HCT116 (cell line): ENCODE measurements at regions not wholly inside any gene's neighbourhood (a gene's known extent, or its start where the extent isn't known, plus 50 kb on each side); places are given as distances from the start of the nearest gene placed in this dataset.

Experiments
- ATAC-seq: fragments of 200-7000 bp; cut with Tn5 transposase; 2 replicates; pipeline ENCODE4 v1.9.1; 2020; ENCODE audit warnings: mild to moderate bottlenecking, moderate library complexity
- BruUV-seq: library from RNA; stranded (reverse); fragments of 400-500 nt; replicated peaks from 2 replicates; lab custom pipeline; 2021; lab: Mats Ljungman, UMichigan
- CTCF ChIA-PET: fragments of 300-600 bp; sonication (Branson Sonifier 250); formaldehyde crosslinking; loops from one replicate; lab custom pipeline; 2021; ENCODE audit warnings: antibody characterized with exemption; lab: Charles Lee
- POLR2A ChIA-PET: fragments of 300-600, 350-600 bp; sonication (Branson Sonifier 250); formaldehyde crosslinking; loops from one replicate; lab custom pipeline; 2021; ENCODE audit warnings: antibody characterized with exemption; lab: Charles Lee
- RAD21 ChIA-PET, 2 experiments: fragments of 300-600 bp; sonication (Branson Sonifier 250); formaldehyde crosslinking; loops; one replicate each; lab custom pipeline; 2023; ENCODE audit warnings: low total read pairs in 2 of 2; ENCODE audit not compliant: uncharacterized antibody in 2 of 2, unreplicated experiment in 2 of 2, low non-redundant PET in 1 of 2; lab: Charles Lee
- DNase-seq: peaks from one replicate; pipeline ENCODE4 v3.0.0-alpha.2; 2010; ENCODE audit warnings: low read depth, low spot score
- H2AFZ ChIP-seq: fragments of 200-600 bp; shearing (Covaris generic), sonication (generic); 2 replicates; pipeline ENCODE4 v1.6.1; 2017; ENCODE audit warnings: low read depth, mixed run types, mixed read lengths, antibody characterized with exemption, low read length; ENCODE audit not compliant: poor library complexity, severe bottlenecking
- H3K27ac ChIP-seq: 2 replicates; pipeline ENCODE4 v1.5.1; 2012; ENCODE audit warnings: low read depth, low read length
- H3K27me3 ChIP-seq: fragments of 200-600 bp; sonication (generic); 2 replicates; pipeline ENCODE4 v1.6.1; 2016; ENCODE audit warnings: mixed run types, low read length, mixed read lengths; ENCODE audit not compliant: insufficient read depth
- H3K36me3 ChIP-seq, 2 experiments: fragments of 200-500 bp in 1 of 2; fragments of 200-600 bp in 1 of 2; sonication (Bioruptor generic) in 1 of 2; sonication (generic) in 1 of 2; 2 replicates each; pipeline versions ENCODE4 v1.5.1 to v1.6.1; 2014 to 2016; ENCODE audit warnings: low read length in 2 of 2, inconsistent platforms in 1 of 2, mixed read lengths in 1 of 2, mixed run types in 1 of 2; ENCODE audit not compliant: insufficient read depth in 2 of 2, control insufficient read depth in 1 of 2
- H3K4me1 ChIP-seq, 2 experiments: fragments of 200-600 bp in 1 of 2; sonication (generic) in 1 of 2; 2 replicates each; pipeline versions ENCODE4 v1.5.1 to v1.6.1; 2012 to 2017; ENCODE audit warnings: low read length in 2 of 2, inconsistent platforms in 1 of 2, mild to moderate bottlenecking in 1 of 2, mixed read lengths in 1 of 2, mixed run types in 1 of 2, moderate library complexity in 1 of 2; ENCODE audit not compliant: insufficient read depth in 2 of 2, control insufficient read depth in 1 of 2
- H3K4me2 ChIP-seq: fragments of 200-600 bp; sonication (generic); 2 replicates; pipeline ENCODE4 v1.6.1; 2017; ENCODE audit warnings: mixed run types, low read length, mixed read lengths
- H3K4me3 ChIP-seq, 2 experiments: fragments of 200-600 bp in 1 of 2; sonication (generic) in 1 of 2; replicated peaks in 1 of 2; 2 replicates each; pipeline ENCODE4 v1.5.1; 2011 to 2016; ENCODE audit warnings: low read length in 2 of 2, control low read depth in 1 of 2, low read depth in 1 of 2, mild to moderate bottlenecking in 1 of 2, mixed read lengths in 1 of 2, mixed run types in 1 of 2
- H3K79me2 ChIP-seq: fragments of 200-600 bp; sonication (generic); 2 replicates; pipeline ENCODE4 v1.6.1; 2017; ENCODE audit warnings: mild to moderate bottlenecking, mixed run types, low read length, moderate library complexity, mixed read lengths; ENCODE audit not compliant: insufficient read depth
- H3K9ac ChIP-seq: fragments of 200-600 bp; sonication (generic); 2 replicates; pipeline ENCODE4 v1.6.1; 2016; ENCODE audit warnings: low read length, mixed read lengths
- H3K9me2 ChIP-seq: fragments of 200-600 bp; sonication (generic), shearing (Covaris generic); 2 replicates; pipeline ENCODE4 v1.6.1; 2017; ENCODE audit warnings: mixed run types, mild to moderate bottlenecking, moderate library complexity; ENCODE audit not compliant: insufficient read depth
- H3K9me3 ChIP-seq, 2 experiments: fragments of 200-500 bp in 1 of 2; fragments of 200-600 bp in 1 of 2; sonication (Bioruptor generic) in 1 of 2; sonication (generic) in 1 of 2; 2 replicates each; pipeline ENCODE4 v1.6.1; 2014 to 2017; ENCODE audit warnings: low read length in 2 of 2, mixed read lengths in 2 of 2, inconsistent platforms in 1 of 2, low read depth in 1 of 2, mild to moderate bottlenecking in 1 of 2, mixed run types in 1 of 2, moderate library complexity in 1 of 2; ENCODE audit not compliant: control insufficient read depth in 1 of 2, insufficient read depth in 1 of 2
- H4K20me1 ChIP-seq: fragments of 200-600 bp; sonication (generic), shearing (Covaris generic); 2 replicates; pipeline ENCODE4 v1.6.1; 2017; ENCODE audit warnings: mixed run types, mild to moderate bottlenecking, moderate library complexity; ENCODE audit not compliant: insufficient read depth
- CBX3 ChIP-seq: IDR thresholded peaks from 2 replicates; pipeline ENCODE4 v1.6.1; 2012; ENCODE audit warnings: low read depth
- ELF1 ChIP-seq: IDR thresholded peaks from 2 replicates; pipeline ENCODE4 v1.6.1; 2012; ENCODE audit warnings: low read depth, borderline replicate concordance
- FOSL1 ChIP-seq: IDR thresholded peaks from 2 replicates; pipeline ENCODE4 v1.6.1; 2012; ENCODE audit warnings: low read depth
- POLR2AphosphoS5 ChIP-seq: IDR thresholded peaks from 2 replicates; pipeline ENCODE4 v1.6.1; 2011; ENCODE audit warnings: mild to moderate bottlenecking, low read depth, low read length, moderate library complexity
- TCF7L2 ChIP-seq: IDR thresholded peaks from 2 replicates; pipeline ENCODE4 v1.7.0; 2011; ENCODE audit warnings: borderline replicate concordance, inconsistent platforms; ENCODE audit not compliant: insufficient read depth, insufficient read length; ENCODE audit errors: extremely low read depth
- YY1 ChIP-seq: IDR thresholded peaks from 2 replicates; pipeline ENCODE4 v1.6.1; 2011; ENCODE audit warnings: low read length, low read depth, moderate library complexity, mild to moderate bottlenecking; ENCODE audit not compliant: insufficient replicate concordance; ENCODE audit errors: extremely low read depth
- ZNF274 ChIP-seq: fragments of 200-500 bp; sonication (Bioruptor generic); IDR thresholded peaks from 2 replicates; pipeline ENCODE4 v1.6.1; 2014; ENCODE audit warnings: mild to moderate bottlenecking, low read depth, low read length, inconsistent platforms
- intact Hi-C: fragments of 100-400 bp; cut with micrococcal nuclease; formaldehyde crosslinking; loops from 2 replicates; pipeline ENCODE4 v1.10.0; 2022

- ATAC-seq (no peak), DNase-seq (no peak)
- no TSS peak for BruUV-seq
Observed at GRCh38 chr1:110281363-110282290, 57.5 kb upstream of the RBM15 start.

GRCh38 chr1:110282395-110282794 is 56.8 kb upstream of the RBM15 start:
- ChIA-PET CTCF (no interaction called here), POLR2A (no interaction called here)

More at GRCh38 chr1:110281363-110282290, 57.5 kb upstream of the RBM15 start:
- Histone ChIP-seq H3K9me2 (no peaks in the 10 kb centered on the region), H2AFZ (no peak overlapping the region), H3K4me3 (no peak overlapping the region), H3K79me2 (no peaks in the 10 kb centered on the region), H3K9ac (no peak overlapping the region), H4K20me1 (no peaks in the 10 kb centered on the region), H3K27me3 (no peaks in the 10 kb centered on the region), H3K36me3 (no peaks in the 10 kb centered on the region), H3K9me3 (no peaks in the 10 kb centered on the region), H3K4me2 (no peak overlapping the region), H3K27ac (no peak overlapping the region)
- CTCF ChIA-PET, result no interaction called here
- POLR2A ChIA-PET, result no interaction called here
- intact Hi-C loops, result no loop called here
- RAD21 ChIA-PET, result interaction anchor here in 1 of 2 experiments (0.7 kb wide), 1 partner anchor 17 kb away, joined by 3 read pairs; no protein-coding TSS in a partner anchor
- TF ChIP-seq ELF1 (no peak), ZNF274 (no peak), CBX3 (no peak)
- TF ChIP-seq, all 23 proteins: peak for 0
- no peaks in the 10 kb centered on the region for H3K4me1 ChIP-seq

More at GRCh38 chr1:110282395-110282794, 56.8 kb upstream of the RBM15 start:
- Histone ChIP-seq H3K4me3 (no peak overlapping the region), H3K27ac (no peak overlapping the region), H2AFZ (no peak overlapping the region), H4K20me1 (no peaks in the 10 kb centered on the region), H3K36me3 (no peaks in the 10 kb centered on the region), H3K9ac (no peak overlapping the region), H3K9me2 (no peaks in the 10 kb centered on the region), H3K9me3 (no peaks in the 10 kb centered on the region), H3K4me1 (no peaks in the 10 kb centered on the region), H3K4me2 (no peak overlapping the region), H3K27me3 (no peaks in the 10 kb centered on the region), H3K79me2 (no peaks in the 10 kb centered on the region)
- intact Hi-C loops, result no loop called here
- ATAC-seq, result no peak
- RAD21 ChIA-PET, result no interaction called here
- no peak for TF ChIP-seq FOSL1
- TF ChIP-seq POLR2AphosphoS5, result no peak
- no peak for TF ChIP-seq CBX3
- TF ChIP-seq YY1, result no peak
- no peak for TF ChIP-seq TCF7L2
- no TSS peak for BruUV-seq
- DNase-seq, result no peak
